ENCODE measurements at regions not wholly inside any gene's neighbourhood (a gene's known extent, or its start where the extent isn't known, plus 50 kb on each side); places are given as distances from the start of the nearest gene placed in this dataset.

DNA sequence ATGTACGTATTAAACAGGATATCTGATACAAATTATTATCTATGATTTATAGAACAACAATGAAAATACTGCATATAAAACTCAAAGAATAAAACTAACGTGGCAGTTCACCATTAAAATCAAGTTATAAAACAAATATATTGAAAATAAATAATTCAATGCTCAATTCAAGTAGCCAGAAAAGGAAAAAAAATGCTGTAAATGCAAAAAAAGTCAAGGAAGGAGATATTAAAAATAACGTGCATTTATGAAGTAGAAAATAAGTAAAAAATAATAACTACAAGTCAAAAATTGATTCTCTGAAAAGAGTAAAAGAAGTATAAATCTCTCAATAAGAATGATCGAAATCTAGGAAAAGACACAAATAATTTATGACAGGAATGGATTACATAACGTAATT, 460.5 kb upstream of the CD180 start:
- TF ChIP-seq POLR2AphosphoS5 (IDR thresholded peaks at IDR 0.05; ENCODE audit: insufficient read depth in 1 of 2, low read depth in 1 of 2) (no peak), POLR2A (IDR thresholded peaks at IDR 0.05) (no peak)
- TF ChIP-seq, protein P1, sequence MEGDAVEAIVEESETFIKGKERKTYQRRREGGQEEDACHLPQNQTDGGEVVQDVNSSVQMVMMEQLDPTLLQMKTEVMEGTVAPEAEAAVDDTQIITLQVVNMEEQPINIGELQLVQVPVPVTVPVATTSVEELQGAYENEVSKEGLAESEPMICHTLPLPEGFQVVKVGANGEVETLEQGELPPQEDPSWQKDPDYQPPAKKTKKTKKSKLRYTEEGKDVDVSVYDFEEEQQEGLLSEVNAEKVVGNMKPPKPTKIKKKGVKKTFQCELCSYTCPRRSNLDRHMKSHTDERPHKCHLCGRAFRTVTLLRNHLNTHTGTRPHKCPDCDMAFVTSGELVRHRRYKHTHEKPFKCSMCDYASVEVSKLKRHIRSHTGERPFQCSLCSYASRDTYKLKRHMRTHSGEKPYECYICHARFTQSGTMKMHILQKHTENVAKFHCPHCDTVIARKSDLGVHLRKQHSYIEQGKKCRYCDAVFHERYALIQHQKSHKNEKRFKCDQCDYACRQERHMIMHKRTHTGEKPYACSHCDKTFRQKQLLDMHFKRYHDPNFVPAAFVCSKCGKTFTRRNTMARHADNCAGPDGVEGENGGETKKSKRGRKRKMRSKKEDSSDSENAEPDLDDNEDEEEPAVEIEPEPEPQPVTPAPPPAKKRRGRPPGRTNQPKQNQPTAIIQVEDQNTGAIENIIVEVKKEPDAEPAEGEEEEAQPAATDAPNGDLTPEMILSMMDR (IDR thresholded peaks at IDR 0.05) = no peak
- intact Hi-C loops (cut with DNase I) = no loop called here

DNA sequence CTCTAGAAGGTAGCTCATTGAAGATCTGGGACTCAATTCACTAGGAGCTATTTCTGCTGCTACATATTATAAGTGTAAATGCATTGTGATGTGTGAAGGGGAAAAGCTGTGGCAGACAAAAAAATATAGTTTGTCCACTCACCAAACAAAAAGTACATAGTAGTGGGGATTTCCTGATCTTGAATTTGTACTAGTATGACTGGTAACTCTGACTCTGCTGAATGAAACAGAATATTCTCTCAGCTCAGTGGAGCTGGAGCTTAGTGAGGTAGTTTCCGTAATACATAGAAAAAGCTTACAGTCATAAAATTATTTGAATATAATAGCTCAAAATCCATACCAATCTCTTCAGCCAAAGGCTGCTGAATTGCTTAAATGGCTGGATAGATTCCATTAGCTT, 455.6 kb upstream of the CD180 start:
- Histone ChIP-seq H3K9me3 (no peaks in the 10 kb centered on the region), H3K27me3 (no peaks in the 10 kb centered on the region), H3K4me1 (peaks cover 20% of the 10 kb centered on the region), H3K36me3 (no peaks in the 10 kb centered on the region), H3K4me3 (no peak overlapping the region), H3K27ac (peak overlapping the region; percentile 5)
- TF ChIP-seq, protein P1 (IDR thresholded peaks at IDR 0.05) = no peak
- TF ChIP-seq POLR2AphosphoS5 (IDR thresholded peaks at IDR 0.05; ENCODE audit: insufficient read depth in 1 of 2, low read depth in 1 of 2) = no peak
- TF ChIP-seq POLR2A (IDR thresholded peaks at IDR 0.05) = no peak
- intact Hi-C loops (cut with DNase I) = no loop called here
- no peak for DNase-seq (ENCODE audit: extremely low spot score in 2 of 2)

More for the DNA sequence above, 460.5 kb upstream of the CD180 start:
- Histone ChIP-seq H3K4me3 (no peak overlapping the region), H3K27me3 (no peaks in the 10 kb centered on the region), H3K27ac (no peak overlapping the region), H3K36me3 (no peaks in the 10 kb centered on the region), H3K4me1 (no peaks in the 10 kb centered on the region), H3K9me3 (no peaks in the 10 kb centered on the region)
- no peak for DNase-seq (ENCODE audit: extremely low spot score in 2 of 2)

DNA sequence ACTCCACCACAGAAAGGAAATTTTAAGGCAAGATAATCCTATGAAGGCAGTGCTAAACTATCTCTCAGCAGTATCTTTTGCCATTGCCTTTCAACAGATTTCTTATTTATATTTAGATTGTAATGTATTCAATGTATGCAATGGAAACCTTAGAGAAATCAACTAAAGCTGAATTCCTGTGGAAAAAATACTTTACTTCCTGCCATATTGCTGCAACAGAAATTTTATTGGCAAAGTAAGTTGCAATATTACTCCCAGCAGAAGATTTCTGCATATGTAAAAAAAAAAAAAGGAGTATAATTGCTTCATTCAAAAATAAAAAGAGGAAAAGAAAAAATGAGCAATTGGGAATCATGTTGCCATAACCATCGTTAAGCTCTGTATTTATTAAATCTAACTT, 454.6 kb upstream of the CD180 start:
- intact Hi-C loops (cut with DNase I) = no loop called here
- Histone ChIP-seq H3K27me3 (no peaks in the 10 kb centered on the region), H3K4me1 (peaks cover 28% of the 10 kb centered on the region), H3K4me3 (no peak overlapping the region), H3K9me3 (no peaks in the 10 kb centered on the region), H3K36me3 (no peaks in the 10 kb centered on the region), H3K27ac (no peak overlapping the region)
- DNase-seq (ENCODE audit: extremely low spot score in 2 of 2) = no peak
- TF ChIP-seq, protein P1 (IDR thresholded peaks at IDR 0.05) = no peak
- TF ChIP-seq POLR2A (IDR thresholded peaks at IDR 0.05) (no peak), POLR2AphosphoS5 (IDR thresholded peaks at IDR 0.05; ENCODE audit: insufficient read depth in 1 of 2, low read depth in 1 of 2) (no peak)

DNA sequence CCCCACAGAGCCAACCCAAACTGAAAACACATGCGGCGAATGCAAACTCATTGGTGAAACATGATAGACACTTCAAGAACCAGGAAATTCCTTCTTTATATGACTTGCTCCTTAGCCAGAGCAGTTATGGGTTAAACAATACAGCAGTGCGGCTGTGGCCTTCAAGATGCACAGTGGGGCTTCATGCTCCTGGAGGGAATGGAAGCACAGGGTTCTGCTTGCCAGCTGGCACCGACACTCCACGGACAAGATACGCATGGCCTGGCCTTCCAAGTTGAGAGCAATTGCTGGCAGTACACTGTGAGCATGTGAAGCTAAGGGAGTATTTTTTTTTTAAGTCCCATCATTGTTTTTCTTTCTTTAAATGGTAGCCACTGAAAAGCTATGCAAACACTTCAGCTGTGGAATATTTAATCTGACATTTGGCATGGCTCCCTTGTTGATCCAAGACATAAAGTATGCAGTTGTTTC, 451.6 kb upstream of the CD180 start:
- H3K4me1 ChIP-seq = peaks cover 28% of the 10 kb centered on the region
- no peaks in the 10 kb centered on the region for H3K9me3 ChIP-seq
- no peak overlapping the region for H3K4me3 ChIP-seq
- no peaks in the 10 kb centered on the region for H3K27me3 ChIP-seq
- H3K36me3 ChIP-seq = no peaks in the 10 kb centered on the region
- H3K27ac ChIP-seq = peak overlapping the region; percentile 48
- TF ChIP-seq POLR2AphosphoS5 (IDR thresholded peaks at IDR 0.05; ENCODE audit: insufficient read depth in 1 of 2, low read depth in 1 of 2) (peak; percentile 75 to 84), POLR2A (IDR thresholded peaks at IDR 0.05) (no peak)
- TF ChIP-seq, protein P1 (IDR thresholded peaks at IDR 0.05) = no peak
- peak in 1 of 2 donors; percentile 94 for DNase-seq (ENCODE audit: extremely low spot score in 2 of 2)
- intact Hi-C loops (cut with DNase I) = loop anchor here (10.0 kb wide), 1 partner anchor 607 kb away; no protein-coding TSS in a partner anchor

DNA sequence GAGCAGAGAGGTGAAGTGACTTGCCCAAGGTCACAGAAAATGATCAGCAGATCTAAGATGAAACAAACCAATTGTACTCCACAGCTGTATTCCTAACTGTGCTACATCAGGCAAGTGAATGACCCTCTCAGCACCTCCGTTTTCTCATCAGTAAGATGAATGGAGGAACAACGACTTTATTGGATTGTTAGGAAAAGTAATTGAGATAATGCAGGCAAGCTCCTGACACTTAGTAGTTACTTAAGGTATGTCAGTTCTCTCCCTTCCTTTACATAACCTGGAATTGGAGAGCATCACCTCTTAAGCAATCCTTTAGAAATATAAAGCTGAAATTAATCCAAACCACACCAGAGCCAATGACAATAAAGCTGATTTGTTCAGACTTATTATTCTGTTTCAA, 451.2 kb upstream of the CD180 start:
- no peaks in the 10 kb centered on the region for H3K36me3 ChIP-seq
- DNase-seq (ENCODE audit: extremely low spot score in 2 of 2) = no peak
- H3K27ac ChIP-seq = peak overlapping the region; percentile 48
- no peaks in the 10 kb centered on the region for H3K9me3 ChIP-seq
- intact Hi-C loops (cut with DNase I) = loop anchor here (10.0 kb wide), 1 partner anchor 607 kb away; no protein-coding TSS in a partner anchor
- peaks cover 28% of the 10 kb centered on the region for H3K4me1 ChIP-seq
- H3K27me3 ChIP-seq = no peaks in the 10 kb centered on the region
- H3K4me3 ChIP-seq = no peak overlapping the region
- no peak for TF ChIP-seq POLR2A (IDR thresholded peaks at IDR 0.05)
- TF ChIP-seq, protein P1 (IDR thresholded peaks at IDR 0.05) = no peak
- TF ChIP-seq POLR2AphosphoS5 (IDR thresholded peaks at IDR 0.05; ENCODE audit: insufficient read depth in 1 of 2, low read depth in 1 of 2) = no peak

All from vagina (tissue), 2 donors.